Small intestine (tissue), 7 donors: ENCODE measurements at regions not wholly inside any gene's neighbourhood (a gene's known extent, or its start where the extent isn't known, plus 50 kb on each side); places are given as distances from the start of the nearest gene placed in this dataset.

ENCODE experiments used
- DNase-seq, 2 donors: peaks; one replicate each; pipeline versions ENCODE4 v3.0.0 to v3.0.0-alpha.2; 2013
- FAIRE-seq: peaks from 2 replicates; lab custom pipeline; 2012; peaks lifted over from hg19 to GRCh38; lab: Jason Lieb, UNC
- H3K27ac ChIP-seq, 3 donors: one replicate each; pipeline ENCODE4 v1.5.1; 2013; ENCODE audit warnings: low read length in 2 of 3, mild to moderate bottlenecking in 2 of 3, control low read depth in 1 of 3, inconsistent platforms in 1 of 3, low read depth in 1 of 3, moderate library complexity in 1 of 3
- H3K27me3 ChIP-seq, 3 donors: one replicate each; pipeline ENCODE4 v1.6.1; 2013; ENCODE audit warnings: low read length in 3 of 3, inconsistent platforms in 1 of 3; ENCODE audit not compliant: control insufficient read depth in 3 of 3, insufficient read depth in 3 of 3
- H3K36me3 ChIP-seq, 3 donors: one replicate each; pipeline ENCODE4 v1.6.1; 2013; ENCODE audit warnings: low read length in 3 of 3, inconsistent platforms in 1 of 3, low read depth in 1 of 3, mild to moderate bottlenecking in 1 of 3, moderate library complexity in 1 of 3; ENCODE audit not compliant: control insufficient read depth in 3 of 3, insufficient read depth in 2 of 3
- H3K4me1 ChIP-seq, 3 donors: one replicate each; pipeline ENCODE4 v1.6.1; 2013; ENCODE audit warnings: low read length in 2 of 3, inconsistent platforms in 1 of 3, low read depth in 1 of 3, mild to moderate bottlenecking in 1 of 3, moderate library complexity in 1 of 3; ENCODE audit not compliant: control insufficient read depth in 3 of 3, insufficient read depth in 2 of 3
- H3K4me3 ChIP-seq, 3 donors: one replicate each; pipeline ENCODE4 v1.5.1; 2013; ENCODE audit warnings: low read length in 3 of 3, control low read depth in 1 of 3, inconsistent platforms in 1 of 3, low read depth in 1 of 3, mild to moderate bottlenecking in 1 of 3, moderate library complexity in 1 of 3
- H3K9me3 ChIP-seq, 2 donors: one replicate each; pipeline ENCODE4 v1.6.1; 2013; ENCODE audit warnings: low read depth in 1 of 2, low read length in 1 of 2; ENCODE audit not compliant: control insufficient read depth in 2 of 2, insufficient read depth in 1 of 2
- WGBS, 3 donors: extraction: QIAGEN DNeasy Blood & Tissue Kit; methylation state at CpG; one replicate each; pipeline ENCODE4 v1.1.7; 2013; 5-methylcytosine and 5-hydroxymethylcytosine counted together
- donor health status: healthy with polysubstance abuse.
- donor health status: control.
- donor health status: control.
- donor health status: Bipolar disorder and iron deficiency.
- donor health status: healthy.

- H3K4me3 ChIP-seq: no peak overlapping the region
- 10 to 50% (median 37%) methylated on average over 6 of the region's 6 CpGs for WGBS, 3 donors
- no peaks in the 10 kb centered on the region for H3K4me1 ChIP-seq
- no peaks in the 10 kb centered on the region for H3K9me3 ChIP-seq
- FAIRE-seq (no peak), DNase-seq (no peak)
- no peak overlapping the region for H3K27ac ChIP-seq
- H3K36me3 ChIP-seq: no peaks in the 10 kb centered on the region
- no peaks in the 10 kb centered on the region for H3K27me3 ChIP-seq
Observed at GRCh38 chr2:220077488-220077887, 450.1 kb downstream of the SLC4A3 start.

DNA sequence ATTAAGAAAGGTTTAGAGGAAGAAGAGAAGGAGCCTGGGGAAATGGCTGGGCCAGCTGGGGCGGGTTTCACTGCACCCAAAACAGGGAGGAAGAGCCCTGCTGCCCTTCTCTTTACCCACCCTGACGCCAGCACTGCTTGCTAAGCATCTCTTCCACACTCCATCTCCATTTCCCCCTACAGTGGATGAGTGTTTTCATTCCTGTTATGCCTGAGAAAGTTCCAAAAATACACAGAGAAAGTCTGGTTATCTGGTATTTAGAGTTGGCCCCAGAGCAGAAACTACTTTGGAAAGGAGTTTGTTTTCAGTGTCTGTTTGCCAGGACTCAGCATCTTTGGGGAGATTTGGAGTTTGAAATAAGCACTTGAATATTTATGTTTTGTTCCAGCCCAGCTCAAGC, 451.0 kb downstream of the SLC4A3 start:
- no peaks in the 10 kb centered on the region for H3K27me3 ChIP-seq
- H3K4me3 ChIP-seq: no peak overlapping the region
- DNase-seq (no peak), FAIRE-seq (no peak)
- no peaks in the 10 kb centered on the region for H3K9me3 ChIP-seq
- H3K27ac ChIP-seq: no peak overlapping the region
- no peaks in the 10 kb centered on the region for H3K4me1 ChIP-seq
- no peaks in the 10 kb centered on the region for H3K36me3 ChIP-seq
- 52 to 77% (median 62%) methylated on average over 2 of the region's 2 CpGs for WGBS, 3 donors

GRCh38 chr2:220079595-220079994, 452.2 kb downstream of the SLC4A3 start:
- Histone ChIP-seq H3K4me1 (no peaks in the 10 kb centered on the region), H3K27ac (no peak overlapping the region), H3K4me3 (no peak overlapping the region), H3K27me3 (no peaks in the 10 kb centered on the region), H3K9me3 (no peaks in the 10 kb centered on the region), H3K36me3 (no peaks in the 10 kb centered on the region)
- DNase-seq: no peak
- WGBS, 3 donors: 75 to 83% (median 75%) methylated on average over 1 of the region's 1 CpG
- FAIRE-seq: no peak

DNA sequence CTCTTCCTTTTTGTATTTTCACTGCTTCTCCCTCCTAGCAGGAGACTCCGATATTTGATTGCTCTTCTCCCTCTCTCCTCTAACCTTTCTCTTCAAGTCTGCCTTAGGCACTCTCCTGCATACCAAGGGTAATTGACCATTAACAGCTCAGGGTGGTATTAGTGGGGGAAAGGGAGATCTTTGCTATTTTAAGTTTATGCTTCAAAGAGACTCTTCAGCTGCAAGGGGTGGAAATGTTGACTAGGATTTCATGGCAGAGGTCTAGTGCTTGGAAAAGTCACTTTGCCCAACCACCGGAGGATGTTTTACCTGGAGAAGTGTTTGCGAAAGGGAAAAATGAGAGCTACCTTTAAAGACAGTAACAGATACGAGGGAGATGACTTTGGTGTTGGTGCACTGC, 453.7 kb downstream of the SLC4A3 start:
- H3K36me3 ChIP-seq: no peaks in the 10 kb centered on the region
- H3K4me1 ChIP-seq: no peaks in the 10 kb centered on the region
- H3K27me3 ChIP-seq: no peaks in the 10 kb centered on the region
- no peaks in the 10 kb centered on the region for H3K9me3 ChIP-seq
- 79 to 92% (median 80%) methylated on average over 4 of the region's 4 CpGs for WGBS, 3 donors
- FAIRE-seq (no peak), DNase-seq (no peak)
- no peak overlapping the region for H3K27ac ChIP-seq
- no peak overlapping the region for H3K4me3 ChIP-seq

GRCh38 chr2:220090050-220090449, 462.6 kb downstream of the SLC4A3 start:
- H3K4me1 ChIP-seq: no peaks in the 10 kb centered on the region
- FAIRE-seq: no peak
- no peak overlapping the region for H3K4me3 ChIP-seq

DNA sequence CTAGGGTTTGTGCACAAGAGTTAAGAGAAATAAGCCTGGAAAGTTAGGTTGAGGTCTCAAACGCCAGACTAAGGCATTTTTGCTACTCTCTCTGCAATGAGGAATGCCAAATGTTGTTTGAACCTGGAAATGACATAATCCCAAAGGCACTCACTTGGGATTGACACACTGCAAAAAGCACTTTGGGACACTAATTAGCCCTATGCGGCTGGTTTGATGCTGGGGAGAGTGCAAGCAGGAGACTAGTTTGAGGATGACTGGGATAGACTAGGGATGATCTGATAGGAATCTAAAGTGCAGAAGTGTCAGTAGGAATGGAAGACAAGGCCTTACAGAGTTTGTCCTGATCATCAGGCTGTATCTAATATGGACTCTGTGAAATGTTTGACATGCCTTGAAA, 469.0 kb downstream of the SLC4A3 start:
- no peak for FAIRE-seq

More at GRCh38 chr2:220090050-220090449, 462.6 kb downstream of the SLC4A3 start:
- Histone ChIP-seq H3K27ac (no peak overlapping the region), H3K36me3 (no peaks in the 10 kb centered on the region), H3K9me3 (no peaks in the 10 kb centered on the region), H3K27me3 (no peaks in the 10 kb centered on the region)
- DNase-seq: no peak
- WGBS, 3 donors: 49 to 65% (median 49%) methylated on average over 3 of the region's 3 CpGs

DNA sequence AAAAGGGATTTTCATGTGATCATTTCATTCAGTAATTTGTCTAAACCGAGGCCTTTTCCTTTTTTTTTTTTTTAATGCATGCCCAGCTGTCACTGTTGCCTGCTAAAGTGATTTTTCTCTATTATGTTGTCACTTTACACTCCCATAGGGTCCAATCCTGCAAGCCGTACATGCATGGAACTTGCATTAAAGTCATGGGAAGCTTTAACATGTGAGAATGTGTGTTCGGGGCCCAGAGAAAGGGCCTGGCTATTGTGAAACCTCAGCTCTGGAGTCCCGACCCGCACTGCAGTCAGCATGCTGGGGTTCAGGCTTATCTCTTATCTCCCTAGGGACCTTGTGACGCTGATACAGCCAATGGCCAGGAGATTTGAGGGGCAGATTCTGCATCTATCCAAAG, 474.6 kb downstream of the SLC4A3 start:
- 34 to 65% (median 40%) methylated on average over 6 of the region's 6 CpGs for WGBS, 3 donors
- DNase-seq (peak in 1 of 2 donors; percentile 54), FAIRE-seq (no peak)
- Histone ChIP-seq H3K27me3 (no peaks in the 10 kb centered on the region), H3K4me1 (no peaks in the 10 kb centered on the region), H3K4me3 (no peak overlapping the region), H3K9me3 (peaks cover 0 to 3% of the 10 kb centered on the region in 2 donors), H3K27ac (no peak overlapping the region), H3K36me3 (no peaks in the 10 kb centered on the region)

More for the DNA sequence above, 469.0 kb downstream of the SLC4A3 start:
- no peaks in the 10 kb centered on the region for H3K36me3 ChIP-seq
- H3K27ac ChIP-seq: no peak overlapping the region
- H3K4me3 ChIP-seq: no peak overlapping the region
- peaks cover 0 to 3% of the 10 kb centered on the region in 2 donors for H3K9me3 ChIP-seq
- no peaks in the 10 kb centered on the region for H3K4me1 ChIP-seq
- 40 to 52% (median 44%) methylated on average over 2 of the region's 2 CpGs for WGBS, 3 donors
- no peaks in the 10 kb centered on the region for H3K27me3 ChIP-seq
- DNase-seq: no peak

- peaks cover 0 to 2% of the 10 kb centered on the region in 2 donors for H3K9me3 ChIP-seq
- no peak overlapping the region for H3K4me3 ChIP-seq
- H3K27ac ChIP-seq: no peak overlapping the region
- H3K36me3 ChIP-seq: no peaks in the 10 kb centered on the region
- DNase-seq: no peak
- no peaks in the 10 kb centered on the region for H3K27me3 ChIP-seq
- 27 to 58% (median 38%) methylated on average over 2 of the region's 2 CpGs for WGBS, 3 donors
- H3K4me1 ChIP-seq: no peaks in the 10 kb centered on the region
- no peak for FAIRE-seq
Observed at GRCh38 chr2:220103596-220103995, 476.2 kb downstream of the SLC4A3 start.

GRCh38 chr2:220104871-220105351, 477.5 kb downstream of the SLC4A3 start:
- Histone ChIP-seq H3K4me3 (no peak overlapping the region), H3K36me3 (no peaks in the 10 kb centered on the region), H3K9me3 (no peaks in the 10 kb centered on the region), H3K4me1 (no peaks in the 10 kb centered on the region), H3K27ac (no peak overlapping the region), H3K27me3 (no peaks in the 10 kb centered on the region)
- DNase-seq (no peak), FAIRE-seq (no peak)
- 49 to 60% (median 58%) methylated on average over 7 of the region's 7 CpGs for WGBS, 3 donors
